ENCODE measurements at regions not wholly inside any gene's neighbourhood (a gene's known extent, or its start where the extent isn't known, plus 50 kb on each side); places are given as distances from the start of the nearest gene placed in this dataset.
"Not testable (repeated sequence)": the region's sequence is repeated elsewhere in the genome, so short reads cannot be mapped to it uniquely, and the experiment has no call there.

DNA sequence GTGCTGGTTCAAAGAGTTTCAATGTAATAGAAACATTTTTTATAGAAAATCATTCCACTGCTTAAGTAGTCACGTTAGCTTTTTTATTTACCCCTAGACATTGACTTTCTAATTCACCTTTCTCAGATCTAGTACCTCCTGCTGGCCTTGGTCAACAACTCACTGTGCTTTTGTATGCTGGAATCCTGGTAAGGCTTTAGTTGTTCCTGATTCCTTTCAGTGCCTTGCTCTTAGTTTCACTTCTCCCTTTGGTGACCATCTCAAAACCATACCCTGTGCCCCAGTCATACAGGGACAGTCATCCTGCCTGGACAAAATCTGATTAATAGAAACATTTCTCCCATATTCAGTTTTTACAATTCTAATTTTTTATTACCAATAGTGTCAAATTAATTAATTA is 130.2 kb downstream of the GPR37 start:
- DNase-seq (ENCODE audit: low read depth, low spot score) = no peak

GRCh38 chr7:124633740-124634139 is 131.9 kb downstream of the GPR37 start:
- DNase-seq (ENCODE audit: low read depth, low spot score) = no peak

- no peak for DNase-seq (ENCODE audit: low read depth, low spot score)
These were observed 135.2 kb downstream of the GPR37 start for GRCh38 chr7:124630395-124630794.

GRCh38 chr7:124618871-124619270 is 146.7 kb downstream of the GPR37 start:
- DNase-seq (ENCODE audit: low read depth, low spot score) = no peak

DNA sequence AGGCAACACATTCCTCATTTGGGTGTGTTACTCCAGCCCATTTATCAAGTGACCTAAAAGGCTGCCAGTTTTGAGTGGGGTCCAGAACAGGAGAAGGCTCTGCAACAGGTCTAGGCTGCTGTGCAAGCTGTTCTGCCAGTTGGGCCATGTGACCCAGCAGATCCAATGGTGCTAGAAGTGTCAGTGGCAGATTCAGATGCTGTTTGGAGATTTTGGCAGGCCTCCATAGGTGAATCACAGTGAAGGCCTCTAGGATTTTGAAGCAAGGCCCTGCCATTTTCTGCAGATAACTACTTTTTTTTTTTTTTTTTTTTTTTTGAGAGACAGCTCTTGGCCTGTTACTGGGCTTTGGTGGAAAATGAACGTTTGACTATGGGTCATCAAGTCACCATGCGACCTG is 147.5 kb downstream of the GPR37 start:
- DNase-seq (ENCODE audit: low read depth, low spot score) = not testable (repeated sequence)

DNA sequence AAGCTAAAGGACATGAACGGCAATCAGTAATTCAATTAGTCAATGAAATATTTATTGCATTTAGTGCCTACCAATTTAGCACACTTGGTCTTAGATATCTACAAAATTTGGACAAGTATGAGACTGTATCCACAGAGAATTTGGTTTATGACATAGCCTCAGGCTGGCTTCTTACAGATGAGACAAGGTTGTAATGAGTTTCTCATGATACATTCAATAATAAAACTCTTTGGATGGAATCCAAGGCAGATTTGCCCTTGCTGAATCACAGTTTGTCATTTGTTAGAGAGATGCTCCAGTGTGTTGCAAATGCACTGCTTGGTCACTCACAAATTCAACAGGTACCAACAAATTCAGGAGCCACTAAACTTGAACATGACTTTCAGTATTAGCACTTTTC is 162.5 kb downstream of the GPR37 start:
- no peak for DNase-seq (ENCODE audit: low read depth, low spot score)

GRCh38 chr7:124597509-124597908 is 168.1 kb downstream of the GPR37 start:
- no peak for DNase-seq (ENCODE audit: low read depth, low spot score)

- DNase-seq (ENCODE audit: low read depth, low spot score) = no peak
These were observed 168.7 kb downstream of the GPR37 start for GRCh38 chr7:124596881-124597280.

GRCh38 chr7:124590814-124591213 is 174.8 kb downstream of the GPR37 start:
- no peak for DNase-seq (ENCODE audit: low read depth, low spot score)

GRCh38 chr7:124577256-124577655 is 188.3 kb downstream of the GPR37 start:
- DNase-seq (ENCODE audit: low read depth, low spot score) = no peak

- DNase-seq (ENCODE audit: low read depth, low spot score) = no peak
These were observed 190.4 kb downstream of the GPR37 start for GRCh38 chr7:124575176-124575575.

DNA sequence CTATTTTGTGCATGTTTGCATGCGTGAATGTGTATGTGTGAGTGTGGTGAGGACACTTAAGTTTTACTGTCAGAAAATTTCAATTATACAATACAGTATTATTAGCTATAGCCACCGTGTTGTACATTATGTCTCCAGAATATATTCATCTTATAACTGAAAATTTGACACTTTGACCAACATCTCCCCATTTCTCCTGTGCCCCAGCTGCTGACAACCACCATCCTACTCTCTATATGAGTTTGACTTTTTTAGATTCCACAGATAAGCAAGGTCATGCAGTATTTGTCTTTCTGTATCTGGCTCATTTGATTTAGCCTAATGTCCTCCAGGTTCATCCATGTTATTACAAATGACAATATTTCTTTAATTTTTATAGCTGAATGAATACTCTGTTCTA is 195.0 kb downstream of the GPR37 start:
- DNase-seq (ENCODE audit: low read depth, low spot score) = no peak

DNA sequence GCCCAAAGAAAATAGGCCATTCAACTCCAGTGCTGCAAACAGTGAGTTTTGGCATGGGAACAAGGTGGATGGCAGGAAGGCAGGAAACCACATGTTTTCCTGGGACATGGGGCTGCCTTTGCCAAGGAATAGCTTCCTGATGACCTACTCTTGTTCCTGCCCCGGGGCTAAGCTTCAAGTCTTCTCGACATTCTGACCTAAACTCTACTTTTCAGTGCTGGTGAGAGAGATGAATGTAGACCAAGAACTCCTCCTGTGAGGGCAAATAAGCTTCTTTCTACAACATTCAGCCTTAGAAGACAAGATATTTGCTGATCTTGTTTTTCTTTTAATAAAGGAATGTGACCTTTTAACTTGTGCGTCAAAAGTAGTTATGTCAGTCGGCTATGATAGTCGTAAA is 199.0 kb downstream of the GPR37 start:
- peak; percentile 81 for DNase-seq (ENCODE audit: low read depth, low spot score)

DNA sequence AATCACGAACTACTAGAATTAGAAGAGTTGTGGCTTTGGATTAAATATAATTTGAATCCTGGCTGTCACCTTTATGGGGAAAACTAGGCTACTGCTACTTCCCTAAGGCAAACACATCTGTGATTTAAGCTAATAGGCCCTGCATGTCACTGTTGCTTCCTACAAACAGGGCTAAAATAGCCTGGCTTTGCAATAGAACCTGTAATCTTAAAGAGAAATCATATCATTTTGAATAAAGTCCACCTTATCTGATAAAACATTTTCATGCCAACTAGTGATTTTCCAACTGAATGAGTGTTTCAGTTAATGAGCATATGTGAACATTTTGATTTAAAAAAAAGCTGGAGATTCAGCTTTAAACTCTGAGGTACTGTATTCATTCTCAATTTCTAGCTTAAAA is 208.0 kb downstream of the GPR37 start:
- DNase-seq (ENCODE audit: low read depth, low spot score) = no peak

DNA sequence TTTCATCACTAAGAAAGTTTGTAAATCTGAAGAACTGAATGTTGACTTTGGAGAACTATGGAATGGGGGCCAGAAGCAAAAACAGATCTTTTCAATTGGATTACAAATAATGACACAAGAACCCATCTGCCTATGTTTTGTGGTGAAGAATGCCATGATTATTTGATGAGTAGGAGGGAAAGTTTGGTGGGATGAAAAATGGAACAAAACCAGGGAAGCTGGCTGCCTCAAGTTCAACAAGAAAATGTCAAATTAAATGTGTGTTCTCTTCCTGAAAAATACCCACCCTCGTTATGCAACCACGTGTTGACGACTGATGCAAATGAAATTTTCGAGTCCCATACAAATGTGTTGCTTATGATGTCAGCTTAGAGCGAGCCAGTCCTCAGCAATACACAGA is 208.5 kb downstream of the GPR37 start:
- DNase-seq (ENCODE audit: low read depth, low spot score) = no peak

DNA sequence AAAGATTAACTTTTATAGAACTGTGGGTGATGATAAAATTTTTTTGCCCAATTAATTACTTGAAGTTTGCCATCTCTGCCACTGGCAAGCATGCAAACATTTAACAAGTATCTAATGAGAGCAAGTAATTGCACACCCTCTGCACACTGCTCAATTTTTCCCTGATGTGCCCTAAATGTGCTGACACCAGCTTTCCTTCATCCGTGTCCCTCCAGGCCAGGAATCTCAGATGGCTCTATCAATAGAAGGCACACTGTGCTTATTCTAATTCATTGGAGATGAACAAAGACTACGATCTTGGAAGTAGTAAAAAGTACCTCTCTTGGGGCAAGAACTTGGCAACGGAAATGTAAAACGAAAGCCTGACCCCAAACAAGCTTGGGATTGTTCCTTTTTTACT is 212.1 kb downstream of the GPR37 start:
- DNase-seq (ENCODE audit: low read depth, low spot score) = no peak

DNA sequence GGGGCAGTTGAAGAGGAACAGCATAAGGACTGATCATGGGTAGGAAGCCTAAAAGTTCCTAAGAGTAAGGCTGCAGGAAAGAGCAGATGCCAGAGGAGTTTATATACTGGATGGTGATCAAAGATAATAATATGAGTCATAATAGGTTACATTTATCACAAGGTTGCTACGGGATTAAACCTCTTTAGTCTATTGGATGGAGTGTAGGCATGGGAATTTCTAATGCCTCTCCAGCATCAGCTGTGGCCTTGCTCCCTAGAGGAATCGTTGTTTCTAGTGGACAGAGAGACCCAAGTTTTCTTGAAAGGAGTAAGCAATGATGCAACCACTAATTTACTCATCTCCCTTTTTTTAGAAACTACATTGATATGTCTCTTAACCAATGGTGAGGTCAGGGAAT is 213.4 kb downstream of the GPR37 start:
- no peak for DNase-seq (ENCODE audit: low read depth, low spot score)

DNA sequence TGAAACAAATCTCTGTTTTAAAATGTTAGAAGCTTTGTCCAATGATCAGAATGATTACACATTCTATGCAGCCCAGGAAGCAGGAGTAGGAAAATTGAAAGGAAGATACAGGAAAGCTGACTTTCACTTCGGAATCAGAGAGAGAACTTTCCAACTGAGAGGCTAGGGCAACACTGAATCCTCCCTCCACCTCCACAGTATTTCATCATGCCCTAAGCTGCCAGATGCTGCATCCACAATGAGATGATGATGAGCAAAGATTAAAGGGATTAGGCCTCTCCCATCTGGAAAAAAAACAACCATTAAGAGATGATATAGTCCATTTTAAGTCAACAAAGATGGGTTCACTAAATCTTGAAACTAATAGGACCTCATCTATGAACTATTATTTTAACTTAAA is 215.6 kb downstream of the GPR37 start:
- DNase-seq (ENCODE audit: low read depth, low spot score) = no peak

DNA sequence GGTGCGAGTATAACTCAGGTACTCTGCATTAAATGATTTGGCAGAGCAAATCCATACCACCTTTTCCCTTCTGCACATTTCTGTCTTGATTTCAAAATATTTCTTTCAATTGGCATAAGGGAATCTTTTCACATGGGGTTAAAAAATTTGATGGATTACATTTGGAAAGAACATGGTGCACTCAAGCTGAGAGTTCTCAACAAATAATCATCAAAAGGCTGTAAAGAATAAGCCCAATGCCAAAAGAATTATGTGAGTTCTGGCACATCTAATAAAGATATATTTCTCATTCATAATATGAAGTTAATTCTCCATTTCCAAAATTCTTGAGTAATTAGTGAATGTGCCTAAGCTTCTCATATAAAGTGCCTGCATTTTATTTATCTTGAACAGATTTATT is 223.1 kb downstream of the GPR37 start:
- DNase-seq (ENCODE audit: low read depth, low spot score) = no peak

DNA sequence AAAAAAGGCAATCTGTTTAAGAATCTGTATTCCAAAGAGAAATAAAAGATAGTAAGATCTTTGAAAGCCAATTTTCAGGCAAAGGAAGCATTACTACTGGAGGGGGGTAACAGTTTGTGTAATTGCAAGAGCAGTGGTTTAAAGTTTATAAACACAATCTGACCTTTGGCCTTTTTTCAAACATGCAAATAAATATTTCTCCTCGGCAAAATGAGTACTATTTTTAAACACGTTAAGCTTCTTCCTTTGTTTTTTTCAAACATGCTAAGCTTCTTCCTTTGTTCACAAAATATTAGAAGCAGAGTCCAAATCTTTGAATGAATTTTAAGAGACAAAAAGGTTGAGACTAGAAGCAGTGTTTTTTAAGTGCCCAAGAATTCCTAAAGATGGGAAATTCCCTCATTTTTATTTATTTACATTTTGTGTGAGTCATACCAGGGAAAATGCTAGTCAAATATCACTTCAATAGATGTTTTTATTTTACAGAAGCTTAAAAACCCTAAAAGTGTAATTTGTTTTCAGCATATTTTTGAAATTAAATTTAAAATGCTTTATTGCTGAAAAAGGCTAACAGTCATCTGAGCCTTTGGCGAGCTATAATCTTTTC is 229.3 kb downstream of the GPR37 start:
- DNase-seq (ENCODE audit: low read depth, low spot score) = peak; percentile 2

GRCh38 chr7:124532166-124532565 is 233.4 kb downstream of the GPR37 start:
- DNase-seq (ENCODE audit: low read depth, low spot score) = no peak

GRCh38 chr7:124516911-124517310 is 248.7 kb downstream of the GPR37 start:
- DNase-seq (ENCODE audit: low read depth, low spot score) = no peak

DNA sequence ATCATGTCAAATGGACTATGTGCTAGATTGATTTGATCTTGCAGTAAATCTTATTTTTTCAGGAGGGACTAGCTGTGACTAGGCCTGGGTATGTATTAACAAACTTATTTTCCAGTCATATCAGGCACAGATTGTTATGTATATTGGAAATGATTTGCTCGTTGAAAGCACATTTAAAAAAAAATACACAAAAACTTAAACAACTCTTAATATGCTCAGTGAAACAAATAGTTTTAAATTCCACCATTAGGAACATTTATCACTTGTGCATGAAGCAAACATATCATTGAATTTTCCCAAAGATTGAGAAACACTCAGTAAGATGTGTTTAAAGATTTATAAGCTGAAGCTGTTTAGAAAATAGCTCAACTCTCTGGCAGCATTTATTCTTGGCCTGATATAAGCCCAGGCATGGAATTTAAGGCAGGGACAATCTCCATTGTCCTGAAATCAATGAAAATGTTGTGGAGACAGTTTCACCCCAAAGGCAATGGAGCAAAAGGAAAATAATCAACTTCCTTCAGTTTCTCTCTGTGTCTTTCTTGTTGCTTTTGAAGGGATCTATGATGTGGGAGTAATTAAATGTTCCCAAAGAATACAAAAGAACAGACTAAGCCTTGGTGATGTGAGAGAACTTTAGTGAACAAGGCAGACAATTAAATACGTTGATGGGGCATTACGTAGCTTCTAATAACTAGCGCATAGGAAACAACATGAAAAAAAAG is 250.3 kb downstream of the GPR37 start:
- DNase-seq (ENCODE audit: low read depth, low spot score) = no peak

DNA sequence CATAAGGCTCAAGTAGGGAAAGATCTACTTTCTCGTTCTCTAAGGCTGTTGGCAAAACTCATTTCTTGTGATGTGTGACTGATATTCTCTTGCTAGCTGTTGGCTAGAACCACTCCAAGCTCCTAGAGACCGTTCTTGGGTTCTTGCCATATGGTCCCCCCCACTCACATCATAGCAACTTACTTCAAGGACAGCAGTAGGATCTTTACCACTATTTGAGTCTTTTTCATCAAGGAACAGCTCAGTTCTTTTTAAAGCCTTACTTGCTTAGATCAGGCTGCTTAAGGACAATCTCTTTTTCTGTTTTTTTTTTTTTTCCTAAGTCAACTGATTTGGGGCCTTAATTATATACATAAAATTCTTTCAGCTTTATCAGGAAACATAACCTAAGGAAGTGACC is 251.1 kb downstream of the GPR37 start:
- no peak for DNase-seq (ENCODE audit: low read depth, low spot score)
